Loucy (cell line): ENCODE measurements at regions not wholly inside any gene's neighbourhood (a gene's known extent, or its start where the extent isn't known, plus 50 kb on each side); places are given as distances from the start of the nearest gene placed in this dataset.

ENCODE experiments used
- H2AFZ ChIP-seq: fragments of 200-600 bp; sonication (generic); 2 replicates; pipeline ENCODE4 v1.6.0; 2016; ENCODE audit warnings: antibody characterized with exemption, mild to moderate bottlenecking, low read length, moderate library complexity
- H3F3A ChIP-seq: fragments of 200-600 bp; 2 replicates; pipeline ENCODE4 v1.6.0; 2016; ENCODE audit warnings: antibody characterized with exemption, low read depth, mild to moderate bottlenecking
- H3K27me3 ChIP-seq: fragments of 200-600 bp; sonication (generic); 2 replicates; pipeline ENCODE4 v1.6.1; 2014; ENCODE audit warnings: low read length, mild to moderate bottlenecking; ENCODE audit not compliant: insufficient read depth, poor library complexity, severe bottlenecking
- H3K36me3 ChIP-seq: fragments of 200-600 bp; sonication (generic); 2 replicates; pipeline ENCODE4 v1.6.1; 2016; ENCODE audit warnings: low read length; ENCODE audit not compliant: insufficient read depth
- H3K4me1 ChIP-seq: fragments of 200-600 bp; sonication (generic); 2 replicates; pipeline ENCODE4 v1.5.1; 2014; ENCODE audit warnings: low read length, mild to moderate bottlenecking; ENCODE audit not compliant: insufficient read depth, poor library complexity, severe bottlenecking
- H3K4me2 ChIP-seq: fragments of 200-600 bp; sonication (generic); 2 replicates; pipeline ENCODE4 v1.6.0; 2014; ENCODE audit warnings: antibody characterized with exemption, low read length, low read depth, mild to moderate bottlenecking; ENCODE audit not compliant: poor library complexity, severe bottlenecking
- H3K4me3 ChIP-seq: fragments of 200-600 bp; sonication (generic); 2 replicates; pipeline ENCODE4 v1.5.1; 2014; ENCODE audit warnings: low read length, mild to moderate bottlenecking, mixed read lengths; ENCODE audit not compliant: poor library complexity, severe bottlenecking
- H3K79me2 ChIP-seq: fragments of 200-600 bp; sonication (generic); 2 replicates; pipeline ENCODE4 v1.6.1; 2014; ENCODE audit warnings: low read length; ENCODE audit not compliant: insufficient read depth
- H3K9ac ChIP-seq: fragments of 200-600 bp; sonication (generic); 2 replicates; pipeline ENCODE4 v1.6.0; 2014; ENCODE audit warnings: mild to moderate bottlenecking, low read depth, low read length, moderate library complexity; ENCODE audit not compliant: poor library complexity, severe bottlenecking
- H3K9me2 ChIP-seq: fragments of 200-600 bp; sonication (generic); replicated peaks from 2 replicates; pipeline ENCODE4 v1.6.1; 2016; ENCODE audit warnings: low read depth, low read length, mixed read lengths
- H3K9me3 ChIP-seq: fragments of 200-600 bp; sonication (generic); 2 replicates; pipeline ENCODE4 v1.6.1; 2014; ENCODE audit warnings: mild to moderate bottlenecking, antibody characterized with exemption, low read length, low read depth; ENCODE audit not compliant: insufficient read depth
- H4K20me1 ChIP-seq: fragments of 200-600 bp; sonication (generic); 2 replicates; pipeline ENCODE4 v1.6.0; 2014; ENCODE audit warnings: antibody characterized with exemption, low read length, mild to moderate bottlenecking; ENCODE audit not compliant: insufficient read depth, poor library complexity, severe bottlenecking
- EZH2phosphoT487 ChIP-seq: fragments of 200-600 bp; IDR thresholded peaks from 2 replicates; pipeline ENCODE4 v1.6.1; 2018; ENCODE audit warnings: antibody characterized with exemption, mild to moderate bottlenecking, moderate library complexity, borderline replicate concordance
- TF ChIP-seq, protein P1 (sequence below): fragments of 200-600 bp; sonication (generic); conservative IDR thresholded peaks from 2 replicates; pipeline ENCODE4 v1.5.1; 2014; ENCODE audit warnings: mild to moderate bottlenecking, antibody characterized with exemption, low read length

DNA sequence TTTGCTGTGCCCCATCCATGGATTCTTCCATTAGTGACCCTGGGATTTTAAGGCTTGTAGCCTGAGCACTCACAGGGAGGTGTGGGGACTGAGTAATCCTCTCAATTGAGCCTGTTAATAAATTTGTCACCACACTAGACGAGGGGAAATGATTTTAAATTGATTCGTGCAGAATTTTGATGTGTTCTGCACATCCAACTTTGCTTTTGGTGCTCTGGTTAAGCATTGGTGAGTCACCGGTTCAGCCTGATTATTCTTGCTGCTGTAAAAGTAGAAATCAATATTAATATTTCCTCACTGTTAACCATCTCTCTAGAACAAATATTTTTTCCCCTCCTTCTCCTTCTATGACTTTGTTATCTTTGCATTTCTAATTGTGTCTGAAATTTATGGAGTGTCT, 482.0 kb downstream of the TSN start:
- Histone ChIP-seq H3F3A (no peaks in the 10 kb centered on the region), H3K4me1 (no peaks in the 10 kb centered on the region), H3K9me3 (no peaks in the 10 kb centered on the region), H3K9me2 (no peaks in the 10 kb centered on the region), H3K36me3 (no peaks in the 10 kb centered on the region), H4K20me1 (no peaks in the 10 kb centered on the region), H2AFZ (no peak overlapping the region), H3K4me2 (no peak overlapping the region), H3K79me2 (no peaks in the 10 kb centered on the region), H3K9ac (no peak overlapping the region), H3K27me3 (no peaks in the 10 kb centered on the region), H3K4me3 (no peak overlapping the region)
- TF ChIP-seq EZH2phosphoT487, result no peak
- TF ChIP-seq, protein P1, sequence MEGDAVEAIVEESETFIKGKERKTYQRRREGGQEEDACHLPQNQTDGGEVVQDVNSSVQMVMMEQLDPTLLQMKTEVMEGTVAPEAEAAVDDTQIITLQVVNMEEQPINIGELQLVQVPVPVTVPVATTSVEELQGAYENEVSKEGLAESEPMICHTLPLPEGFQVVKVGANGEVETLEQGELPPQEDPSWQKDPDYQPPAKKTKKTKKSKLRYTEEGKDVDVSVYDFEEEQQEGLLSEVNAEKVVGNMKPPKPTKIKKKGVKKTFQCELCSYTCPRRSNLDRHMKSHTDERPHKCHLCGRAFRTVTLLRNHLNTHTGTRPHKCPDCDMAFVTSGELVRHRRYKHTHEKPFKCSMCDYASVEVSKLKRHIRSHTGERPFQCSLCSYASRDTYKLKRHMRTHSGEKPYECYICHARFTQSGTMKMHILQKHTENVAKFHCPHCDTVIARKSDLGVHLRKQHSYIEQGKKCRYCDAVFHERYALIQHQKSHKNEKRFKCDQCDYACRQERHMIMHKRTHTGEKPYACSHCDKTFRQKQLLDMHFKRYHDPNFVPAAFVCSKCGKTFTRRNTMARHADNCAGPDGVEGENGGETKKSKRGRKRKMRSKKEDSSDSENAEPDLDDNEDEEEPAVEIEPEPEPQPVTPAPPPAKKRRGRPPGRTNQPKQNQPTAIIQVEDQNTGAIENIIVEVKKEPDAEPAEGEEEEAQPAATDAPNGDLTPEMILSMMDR, result no peak

DNA sequence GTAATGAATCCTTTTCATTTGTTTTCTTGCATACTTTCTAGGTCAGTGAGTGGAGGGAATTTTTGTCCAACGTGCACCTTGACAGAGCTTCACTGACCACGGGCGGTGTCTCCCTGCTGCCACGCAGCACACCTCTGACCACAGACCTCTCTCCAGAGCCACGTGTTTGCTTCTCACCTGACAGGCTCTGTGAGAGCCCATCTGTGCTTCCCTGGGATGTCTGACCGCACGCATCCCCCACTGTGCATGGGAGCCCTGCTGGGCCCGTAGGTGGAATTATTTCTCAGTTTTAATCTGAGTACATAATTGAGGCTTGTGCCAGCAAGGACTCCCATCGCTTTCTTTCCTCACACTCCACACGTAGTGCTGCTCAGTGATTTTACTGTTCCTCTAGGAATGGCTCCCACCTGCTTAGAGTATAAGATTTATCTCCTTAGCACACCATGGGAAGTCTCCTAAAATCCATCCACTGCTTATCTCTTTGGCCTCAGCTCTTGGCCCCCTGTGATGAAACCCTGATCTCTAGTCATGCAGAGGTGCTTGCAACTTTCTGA, 482.6 kb downstream of the TSN start:
- H2AFZ ChIP-seq, result no peak overlapping the region
- H3K9me3 ChIP-seq, result no peaks in the 10 kb centered on the region
- no peaks in the 10 kb centered on the region for H4K20me1 ChIP-seq
- H3K9ac ChIP-seq, result no peak overlapping the region
- no peak overlapping the region for H3K4me2 ChIP-seq
- TF ChIP-seq, protein P1, result no peak
- no peak for TF ChIP-seq EZH2phosphoT487
- no peaks in the 10 kb centered on the region for H3K36me3 ChIP-seq
- no peak overlapping the region for H3K4me3 ChIP-seq
- H3K79me2 ChIP-seq, result no peaks in the 10 kb centered on the region
- H3K9me2 ChIP-seq, result no peaks in the 10 kb centered on the region
- no peaks in the 10 kb centered on the region for H3K4me1 ChIP-seq
- H3F3A ChIP-seq, result no peaks in the 10 kb centered on the region
- no peaks in the 10 kb centered on the region for H3K27me3 ChIP-seq

DNA sequence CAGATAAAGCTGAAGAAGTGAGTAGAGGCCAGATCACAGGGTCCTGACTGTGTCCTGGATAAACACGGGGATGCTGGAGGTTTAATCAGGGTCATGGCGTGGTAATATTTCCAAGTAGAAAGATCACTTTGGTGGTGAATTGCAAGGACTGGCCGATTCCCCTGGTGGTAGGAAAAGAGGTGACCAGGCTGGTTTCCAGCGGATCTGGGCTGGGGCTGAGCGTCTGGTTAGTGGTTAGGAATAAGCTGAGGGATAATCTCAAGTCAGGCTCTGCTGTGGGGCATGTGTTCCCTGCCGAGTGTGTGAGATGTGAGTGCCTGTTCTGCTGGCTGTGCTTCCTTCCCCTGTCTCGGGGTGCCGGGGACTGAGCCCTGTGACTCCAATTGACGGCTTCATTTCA, 484.0 kb downstream of the TSN start:
- TF ChIP-seq EZH2phosphoT487, result no peak
- TF ChIP-seq, protein P1, result no peak
- H4K20me1 ChIP-seq, result no peaks in the 10 kb centered on the region
- no peaks in the 10 kb centered on the region for H3F3A ChIP-seq
- H3K27me3 ChIP-seq, result no peaks in the 10 kb centered on the region
- no peaks in the 10 kb centered on the region for H3K9me2 ChIP-seq
- no peak overlapping the region for H3K9ac ChIP-seq
- no peak overlapping the region for H3K4me3 ChIP-seq
- H3K36me3 ChIP-seq, result no peaks in the 10 kb centered on the region
- H3K4me1 ChIP-seq, result no peaks in the 10 kb centered on the region
- no peaks in the 10 kb centered on the region for H3K79me2 ChIP-seq
- H3K4me2 ChIP-seq, result no peak overlapping the region
- H3K9me3 ChIP-seq, result no peaks in the 10 kb centered on the region
- H2AFZ ChIP-seq, result no peak overlapping the region
